H4 (cell line): ENCODE measurements at regions not wholly inside any gene's neighbourhood (a gene's known extent, or its start where the extent isn't known, plus 50 kb on each side); places are given as distances from the start of the nearest gene placed in this dataset.

ENCODE experiments used
- DNase-seq: peaks from one replicate; pipeline ENCODE4 v3.0.0-alpha.2; 2015; ENCODE audit warnings: low spot score

DNA sequence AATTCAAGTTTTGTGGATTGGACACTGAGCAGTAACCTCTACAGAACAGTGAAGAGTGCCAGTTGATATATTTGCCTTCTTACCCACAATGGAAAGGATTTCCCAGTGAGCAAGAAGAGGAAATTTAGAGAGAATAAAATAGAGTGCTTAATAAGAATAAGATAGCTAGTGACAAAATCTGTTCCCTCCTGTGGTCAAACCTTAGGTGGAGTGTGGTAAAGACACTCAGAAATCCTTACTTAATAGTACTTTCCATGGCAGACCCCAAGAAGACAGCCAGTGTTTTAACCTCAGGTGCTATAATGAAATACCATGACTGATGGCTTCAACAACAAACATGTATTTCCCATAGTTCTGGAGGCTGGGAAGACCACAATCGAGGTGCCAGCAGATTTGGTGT, 108.4 kb upstream of the TNFAIP3 start:
- no peak for DNase-seq

DNA sequence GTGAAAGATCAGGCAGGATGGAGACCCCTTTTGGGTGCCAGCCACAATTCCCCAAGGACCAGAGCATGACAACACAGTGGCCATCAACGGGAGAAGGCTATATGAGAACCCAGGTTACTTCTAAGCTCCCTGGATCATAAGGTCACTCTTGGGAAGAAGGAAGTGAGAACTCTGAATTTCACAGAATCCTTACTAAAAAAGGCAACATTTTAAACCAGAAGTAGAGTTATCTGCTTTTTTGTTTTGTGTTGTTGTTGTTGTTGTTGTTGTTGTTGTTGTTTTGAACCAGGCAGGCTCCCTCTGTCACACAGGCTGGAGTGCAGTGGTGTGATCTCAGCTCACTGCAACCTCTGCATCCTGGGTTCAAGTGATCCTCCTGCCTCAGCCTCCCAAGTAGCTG, 107.4 kb upstream of the TNFAIP3 start:
- DNase-seq, result no peak

DNA sequence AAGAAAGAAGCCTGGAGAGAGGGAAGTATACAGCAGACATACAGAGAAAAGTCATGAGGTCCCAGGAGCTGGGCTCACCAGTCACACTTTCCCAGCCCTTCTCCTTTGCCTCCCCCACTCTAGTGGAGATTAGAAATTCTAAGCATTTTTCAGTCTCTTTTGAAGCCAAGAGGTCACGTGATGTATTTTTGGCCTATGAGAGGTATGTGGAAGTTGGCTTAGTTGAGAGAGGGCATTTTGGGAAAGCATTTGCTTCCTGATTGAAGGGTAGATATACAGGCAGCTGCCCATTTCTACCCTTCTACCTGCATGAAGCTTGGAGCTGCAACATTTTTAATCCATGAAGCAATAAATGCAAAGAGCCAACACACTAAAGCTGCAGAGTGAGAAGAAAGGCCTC, 106.0 kb upstream of the TNFAIP3 start:
- DNase-seq, result no peak

DNA sequence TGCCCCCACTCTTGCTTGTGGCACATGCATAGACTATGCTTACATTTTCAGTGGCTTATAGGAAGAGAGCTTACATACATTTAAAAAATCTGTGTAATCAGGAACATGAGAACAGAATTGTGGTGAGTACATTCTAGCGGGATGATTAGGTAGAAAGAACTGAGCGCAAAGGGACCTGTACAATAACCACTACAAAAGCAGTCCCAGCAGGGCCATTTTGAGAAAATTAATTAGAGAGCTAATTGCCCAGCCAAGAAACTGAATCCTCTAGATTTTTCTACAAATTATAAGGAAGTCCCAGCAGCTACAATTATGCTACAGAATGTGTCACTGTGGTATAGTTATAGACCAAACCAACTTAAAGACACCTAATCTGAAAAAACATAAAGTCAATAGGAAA, 105.6 kb upstream of the TNFAIP3 start:
- no peak for DNase-seq

DNA sequence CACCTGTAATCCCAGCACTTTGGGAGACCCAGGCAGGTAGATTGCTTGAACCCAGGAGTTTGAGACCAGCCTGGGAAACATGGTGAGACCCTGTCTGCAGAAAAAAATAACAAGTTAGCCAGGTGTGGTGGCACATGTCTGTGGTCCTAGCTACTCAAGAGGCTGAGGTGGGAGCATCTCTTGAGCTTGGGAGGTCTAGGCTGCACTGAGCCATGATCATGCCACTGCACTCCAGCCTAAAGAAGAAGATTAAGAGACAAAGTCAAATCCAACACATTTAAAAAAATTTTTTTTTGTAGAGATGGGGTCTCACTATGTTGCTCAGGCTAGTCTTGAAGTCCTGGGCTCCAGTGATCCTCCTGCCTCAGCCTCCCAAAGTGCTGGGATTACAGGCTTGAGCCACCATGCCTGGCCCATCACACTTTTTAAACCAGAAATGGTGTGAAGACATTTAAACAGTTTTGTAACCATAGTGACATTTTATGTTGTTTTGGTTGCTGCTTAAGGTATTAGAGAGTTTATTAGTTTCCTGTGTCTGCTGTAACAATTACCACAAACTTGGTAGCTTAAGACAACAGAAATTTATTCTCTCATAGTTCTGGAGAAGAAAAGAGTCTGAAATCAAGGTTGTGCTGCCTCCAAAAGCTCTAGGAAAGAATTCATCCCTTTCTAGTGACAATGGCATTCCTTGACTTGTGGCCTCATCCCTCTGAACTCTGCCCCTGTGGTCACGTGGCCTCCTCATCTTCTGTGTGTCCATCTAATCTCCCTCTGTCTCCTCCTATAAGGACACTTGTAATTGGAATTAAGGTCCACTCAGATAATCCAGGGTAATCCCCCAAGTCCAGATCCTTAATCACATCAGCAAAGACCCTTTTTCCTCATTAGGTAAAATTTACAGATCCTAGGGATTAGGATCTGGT, 104.6 kb upstream of the TNFAIP3 start:
- no peak for DNase-seq

DNA sequence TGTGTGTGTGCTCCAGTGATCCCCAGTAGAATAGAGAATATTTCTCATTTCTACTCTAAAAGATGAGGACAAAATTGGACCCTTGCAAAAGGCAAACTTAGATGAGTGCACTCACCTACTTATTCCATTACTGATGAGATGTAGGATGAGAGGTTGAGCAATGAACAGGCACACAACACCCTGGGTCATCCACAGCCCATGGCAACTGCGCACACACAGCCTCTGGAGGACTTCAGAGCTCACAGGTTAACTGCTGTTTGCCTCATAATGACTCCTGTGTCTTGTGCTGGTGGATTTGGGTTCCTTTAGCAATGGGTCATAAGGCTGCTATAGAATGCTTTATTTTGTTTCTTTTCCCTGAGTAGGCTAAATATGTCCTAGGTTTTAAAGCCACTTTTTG, 103.6 kb upstream of the TNFAIP3 start:
- DNase-seq, result no peak

DNA sequence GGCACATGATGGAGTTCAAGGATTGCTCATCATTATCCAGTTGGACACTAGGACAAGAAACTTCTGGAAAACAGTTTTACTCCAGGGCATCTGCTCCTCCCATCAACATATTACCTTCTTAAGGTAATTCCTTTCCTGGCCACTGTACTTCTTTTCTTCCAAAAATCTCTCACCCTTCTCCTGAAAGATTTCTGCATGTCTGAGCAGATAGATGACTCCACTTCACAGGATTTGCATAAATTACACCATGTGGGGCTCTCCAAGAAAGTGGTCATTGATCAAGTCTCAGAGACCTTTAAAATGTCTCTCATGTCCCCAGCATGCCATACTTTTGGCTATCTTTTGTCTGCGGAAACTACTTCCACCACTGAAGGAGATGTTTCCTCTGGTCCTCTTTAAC, 103.2 kb upstream of the TNFAIP3 start:
- DNase-seq, result no peak

DNA sequence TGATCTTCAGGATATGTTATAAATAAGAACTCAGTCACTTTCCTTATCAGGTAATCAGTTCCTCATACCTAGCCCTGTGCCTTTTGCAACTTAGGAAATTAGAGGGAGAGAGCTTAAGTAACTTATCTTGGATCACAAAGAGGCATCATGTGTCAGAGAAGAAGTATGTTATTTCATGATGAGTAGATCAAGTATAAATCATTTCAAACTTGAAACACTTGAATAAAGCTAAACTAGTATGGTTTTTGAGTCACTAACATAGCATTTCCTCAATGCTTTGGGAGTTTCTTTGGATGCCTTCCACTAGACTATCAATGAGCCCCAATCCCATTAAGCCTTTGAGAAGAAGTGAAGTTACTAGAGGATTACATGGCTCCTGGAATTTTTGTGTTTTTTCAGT, 102.6 kb upstream of the TNFAIP3 start:
- no peak for DNase-seq

DNA sequence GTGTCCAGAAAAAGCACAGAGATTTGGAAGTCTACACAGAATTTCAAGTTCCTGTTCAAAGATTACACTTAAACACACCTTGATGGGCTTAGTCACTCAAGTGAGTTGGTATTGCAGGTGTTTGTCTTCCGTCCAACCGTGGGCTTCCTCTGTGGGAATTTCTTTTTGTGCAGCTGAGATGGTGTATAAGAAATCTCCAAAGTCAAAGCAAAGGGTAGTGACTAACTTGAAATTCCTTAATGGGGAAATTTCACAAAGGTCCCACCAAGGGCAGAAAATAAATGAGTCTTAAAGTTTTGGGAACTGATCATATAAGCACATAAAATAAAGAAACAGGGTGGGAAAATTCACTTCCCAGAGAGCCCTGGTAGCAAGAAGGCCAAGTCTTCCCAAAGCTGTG, 102.0 kb upstream of the TNFAIP3 start:
- no peak for DNase-seq

DNA sequence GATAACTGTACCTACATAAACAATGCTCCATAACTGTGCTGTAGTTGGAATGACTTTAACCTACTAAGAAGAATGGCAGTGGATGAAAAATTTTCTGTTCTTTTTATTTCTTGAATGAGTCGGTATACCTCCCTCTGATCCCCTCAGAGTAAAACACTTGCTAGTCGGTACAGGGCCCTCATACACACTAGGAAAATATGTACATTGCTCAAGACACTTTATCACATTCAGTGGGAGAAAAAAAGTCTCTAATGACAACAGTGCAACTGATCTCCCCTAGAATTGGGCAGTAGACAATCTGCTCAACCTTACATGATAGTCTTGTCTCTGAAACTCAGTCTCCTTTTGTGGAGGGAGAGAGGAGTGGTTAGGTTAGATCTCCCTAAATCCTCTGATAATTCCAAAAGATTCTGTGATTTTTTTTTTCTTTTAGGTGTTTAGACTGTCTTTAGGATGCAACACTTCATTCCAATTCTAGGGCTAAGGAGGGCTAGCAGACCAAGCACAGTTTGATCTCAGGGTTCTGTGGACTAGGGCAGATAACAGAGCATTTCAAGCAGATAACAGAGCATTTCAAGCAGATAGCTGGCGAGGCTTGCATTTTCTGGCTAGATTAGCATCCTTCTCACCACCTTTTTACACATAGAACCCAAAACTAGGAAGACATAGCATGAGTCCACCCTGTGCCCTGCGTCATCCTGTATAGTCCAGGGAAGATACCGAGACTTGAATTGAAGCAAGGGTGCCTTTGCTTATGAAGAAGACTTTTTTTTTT, 100.3 kb upstream of the TNFAIP3 start:
- no peak for DNase-seq

DNA sequence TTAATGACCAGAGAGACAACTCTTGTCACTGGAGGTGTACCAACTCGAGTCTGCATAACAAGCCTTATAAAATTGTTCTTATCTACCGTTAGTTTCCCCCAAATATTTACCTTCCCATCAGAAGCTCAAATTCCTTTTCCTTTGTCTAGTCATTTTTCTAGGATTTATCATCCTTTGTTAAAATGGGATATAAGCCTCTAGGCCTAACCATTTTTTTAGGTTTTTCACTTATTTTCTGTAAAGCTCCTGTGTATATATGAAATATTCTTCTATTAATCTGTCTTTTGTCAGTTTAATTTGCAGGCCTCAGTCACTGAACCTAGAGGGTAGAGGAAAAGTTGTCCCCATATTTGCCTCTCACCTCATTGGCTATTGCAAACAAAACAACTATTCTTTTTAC, 99.6 kb upstream of the TNFAIP3 start:
- no peak for DNase-seq

DNA sequence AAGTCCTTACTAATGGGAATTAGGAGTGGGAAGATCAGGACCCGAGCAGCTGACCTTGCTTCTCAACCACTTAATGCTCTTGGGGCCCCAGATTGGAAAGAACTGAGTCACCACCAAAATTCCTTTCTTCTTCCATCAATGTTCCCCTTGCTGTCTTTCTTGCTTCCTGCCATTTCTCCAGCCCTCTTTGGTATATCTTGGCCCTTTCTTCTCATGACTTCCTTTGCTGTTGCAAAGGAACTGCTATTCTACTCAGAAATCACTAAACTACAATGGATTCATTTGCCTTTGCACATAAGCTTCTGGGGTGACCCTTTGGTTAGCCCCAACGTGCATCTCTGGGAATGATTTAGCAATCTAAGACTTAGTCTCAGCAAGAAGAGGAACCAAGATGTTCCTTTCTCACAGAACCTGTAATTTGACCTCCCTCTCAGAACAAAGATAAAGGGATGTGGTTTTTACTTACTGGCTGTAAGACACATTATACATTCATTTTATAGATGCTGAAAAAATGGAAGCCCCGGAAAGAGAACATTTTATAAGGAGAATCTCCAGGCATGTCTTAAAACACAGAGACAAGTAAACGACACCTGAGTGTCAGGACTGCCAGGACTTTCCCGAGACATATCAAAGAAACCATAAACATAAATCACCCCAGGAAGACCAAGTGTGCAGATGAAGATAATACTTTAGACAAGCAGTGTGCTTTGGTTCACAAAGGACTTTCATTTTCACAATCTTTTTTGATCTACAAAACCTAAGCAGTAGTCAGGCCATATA, 99.0 kb upstream of the TNFAIP3 start:
- DNase-seq, result no peak

DNA sequence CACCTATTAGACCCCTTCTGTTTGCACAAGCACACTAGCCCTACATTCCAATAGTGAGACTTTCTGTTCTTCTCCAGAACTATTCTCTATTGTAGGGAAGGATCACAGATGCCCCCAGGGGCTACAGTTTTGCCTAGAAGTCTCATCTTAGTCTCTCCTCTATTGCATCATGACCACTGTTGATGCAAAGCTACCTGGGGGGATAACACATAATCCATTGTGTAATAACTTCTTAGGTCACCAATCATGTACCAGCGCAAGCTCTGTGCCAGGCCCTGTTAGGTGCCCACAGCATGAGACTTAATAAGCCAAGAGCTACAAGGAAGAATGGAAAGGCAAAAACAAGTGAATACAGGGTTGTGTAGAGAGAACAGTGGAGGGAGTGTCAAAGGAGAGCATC, 98.1 kb upstream of the TNFAIP3 start:
- no peak for DNase-seq

DNA sequence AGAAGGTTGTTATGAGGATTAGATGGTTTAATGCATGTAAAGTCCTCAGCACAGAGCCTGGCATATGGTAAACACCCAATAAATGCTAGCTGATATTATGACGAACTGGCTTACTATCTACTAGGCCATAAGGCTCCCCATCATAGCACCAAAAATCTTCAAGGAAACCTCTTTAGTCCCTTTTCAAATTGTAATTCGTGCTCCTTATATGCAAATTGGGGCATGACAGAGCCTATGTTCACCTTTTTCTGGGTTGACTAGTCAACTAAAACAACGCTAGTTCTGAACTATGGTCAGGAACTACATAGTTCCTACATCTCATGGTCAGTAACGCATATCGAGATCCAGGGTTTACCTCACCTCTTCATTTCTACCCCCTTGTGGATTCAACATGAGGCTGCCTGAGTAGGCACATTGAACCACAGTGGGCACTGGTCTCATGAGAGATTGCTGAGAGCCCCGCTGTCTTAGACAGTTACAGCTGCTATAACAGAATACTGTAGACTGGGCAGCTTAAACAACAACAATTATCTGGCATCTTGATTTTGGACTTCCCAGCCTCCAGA, 97.2 kb upstream of the TNFAIP3 start:
- DNase-seq, result no peak

DNA sequence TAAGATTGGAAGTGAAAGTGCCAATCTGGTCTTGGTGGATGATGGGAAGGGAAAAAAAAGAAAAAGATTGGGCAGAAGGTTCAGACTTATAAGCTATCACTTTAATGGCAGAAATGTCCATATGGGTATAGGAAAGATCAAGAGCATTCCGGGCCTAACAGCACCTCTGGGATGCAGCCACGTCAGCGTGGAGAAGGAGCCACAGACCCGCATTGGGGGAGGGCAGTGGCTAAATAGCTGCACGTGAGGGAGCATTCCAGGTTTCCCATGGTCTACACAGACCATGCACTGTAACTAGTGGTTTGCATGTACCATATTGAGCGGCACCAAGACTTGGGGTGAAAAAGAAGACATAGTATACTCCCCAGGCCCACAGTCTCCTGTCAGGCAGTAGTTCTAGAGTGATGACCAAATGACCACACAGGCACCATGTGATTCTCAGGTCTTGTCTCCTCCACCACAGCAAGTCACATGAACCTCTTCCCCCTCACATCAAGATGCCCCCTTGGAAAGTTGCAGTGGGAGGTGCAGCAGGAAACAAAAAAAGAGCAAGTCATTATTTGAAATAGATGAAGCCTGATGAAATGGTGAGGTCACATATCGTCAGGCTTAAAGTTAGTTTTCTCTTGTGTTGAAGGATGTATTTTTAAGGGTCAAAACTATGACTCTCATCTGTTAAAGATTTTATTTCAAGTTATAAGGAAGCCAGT, 94.4 kb upstream of the TNFAIP3 start:
- DNase-seq, result no peak

DNA sequence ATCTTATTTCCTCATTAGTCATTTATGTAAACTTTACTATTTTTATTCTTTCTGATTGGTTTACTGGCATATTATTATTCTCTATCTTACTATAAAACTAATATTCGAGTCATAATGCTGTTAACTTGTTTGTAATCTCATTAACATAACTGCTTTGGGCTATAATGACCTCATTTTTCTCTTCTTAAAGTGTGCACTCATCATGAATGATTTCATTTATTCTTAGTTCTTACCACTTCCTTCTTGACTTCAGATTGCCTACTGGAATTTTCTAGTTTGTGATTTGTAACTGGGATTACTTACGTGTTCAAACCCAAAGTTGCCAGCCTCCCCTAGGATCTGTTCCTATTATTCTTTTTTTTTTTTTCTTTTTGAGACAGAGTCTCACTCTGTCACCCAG, 91.8 kb upstream of the TNFAIP3 start:
- no peak for DNase-seq

DNA sequence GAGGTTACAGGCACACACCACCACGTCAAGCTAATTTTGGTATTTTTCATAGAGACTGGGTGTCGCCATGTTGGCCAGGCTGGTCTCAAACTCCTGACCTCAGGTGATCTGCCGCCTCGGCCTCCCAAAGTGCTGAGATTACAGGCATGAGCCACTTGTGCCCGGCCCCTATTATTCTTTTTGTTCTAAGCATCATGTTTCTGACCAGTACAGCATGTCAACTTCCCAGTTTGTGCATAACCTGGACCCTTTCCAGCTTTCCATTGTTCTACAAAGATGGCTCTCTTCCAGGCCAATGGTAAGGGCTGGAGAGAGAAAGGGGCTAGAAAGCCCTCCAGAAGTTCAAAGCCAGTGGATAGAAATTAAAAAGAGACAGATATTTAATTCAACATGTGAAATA, 91.3 kb upstream of the TNFAIP3 start:
- no peak for DNase-seq

DNA sequence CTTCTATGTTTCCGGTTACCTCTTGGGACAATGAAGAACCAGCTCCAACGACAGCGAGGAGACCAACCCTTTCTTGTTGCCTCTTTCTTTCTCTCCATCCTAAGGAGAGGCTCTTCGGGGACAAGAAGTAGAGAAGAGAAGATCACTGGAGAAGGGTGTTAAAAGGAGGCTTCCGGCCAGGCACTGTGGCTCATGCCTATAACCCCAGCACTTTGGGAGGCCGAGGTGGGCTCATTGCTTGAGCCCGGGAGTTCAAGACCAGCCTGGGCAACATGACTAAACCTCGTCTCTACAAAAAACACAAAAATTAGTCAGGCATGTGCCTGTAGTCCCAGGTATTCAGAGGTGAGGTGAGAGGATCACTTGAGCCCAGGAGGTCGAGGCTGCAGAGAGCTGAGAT, 90.8 kb upstream of the TNFAIP3 start:
- DNase-seq, result no peak

DNA sequence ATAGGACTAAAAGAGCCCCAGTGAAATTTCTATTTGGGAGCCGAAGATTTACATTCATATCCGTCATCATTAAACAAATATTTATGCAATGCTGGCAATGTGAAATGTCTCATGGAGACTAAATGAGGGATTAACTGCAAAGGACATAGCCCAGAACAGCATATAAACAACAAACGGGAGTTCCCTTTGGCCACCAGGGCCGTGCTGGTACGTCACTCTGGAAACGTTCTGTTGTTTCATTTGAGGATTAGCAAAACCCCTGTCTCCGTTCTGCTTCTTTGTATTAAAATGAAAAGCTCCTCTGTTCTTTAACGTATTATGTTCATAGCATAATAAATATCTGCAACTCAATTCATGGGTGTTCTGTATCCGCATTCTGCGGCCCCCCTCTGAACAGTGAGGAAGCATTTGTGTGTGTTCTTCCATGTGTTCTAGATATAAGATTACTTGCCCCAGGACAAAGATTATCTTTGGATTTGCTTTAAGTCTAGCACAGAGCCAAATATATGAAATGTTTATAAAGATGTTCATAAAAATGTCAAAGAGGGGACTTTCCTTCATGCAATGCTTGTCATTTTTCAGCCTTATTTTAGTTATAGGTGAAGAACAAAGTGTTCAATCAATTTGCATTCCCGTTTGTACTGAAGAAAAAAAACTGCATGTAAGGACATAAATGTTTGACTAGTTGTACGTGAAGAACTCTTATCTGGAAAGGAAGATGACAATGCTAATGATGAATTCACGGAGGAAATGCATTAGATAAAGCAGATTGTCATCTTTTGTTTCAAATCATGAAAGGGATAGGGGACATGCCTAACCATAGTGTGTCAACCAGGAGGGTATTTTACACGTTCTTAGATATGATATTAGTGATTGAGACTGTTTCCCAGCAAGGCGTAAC, 90.0 kb upstream of the TNFAIP3 start:
- no peak for DNase-seq

DNA sequence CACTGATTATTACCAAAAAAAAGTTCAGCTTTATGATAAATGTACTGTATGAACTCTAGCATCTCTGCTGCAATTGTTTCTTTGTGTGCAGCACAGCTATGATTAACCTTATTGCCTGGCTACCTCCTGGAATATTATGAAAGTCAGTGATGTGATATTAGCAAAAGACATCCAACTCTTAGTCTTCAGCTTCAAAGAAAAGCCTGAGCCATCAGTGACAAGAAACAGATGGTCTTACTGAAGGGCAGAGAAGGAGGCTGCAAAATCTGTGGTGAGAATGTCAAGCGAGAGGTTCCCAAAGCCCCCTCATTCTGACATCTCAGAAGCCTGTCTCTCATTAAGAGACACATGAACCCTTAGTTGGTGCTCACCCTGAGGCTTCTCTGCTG, 89.4 kb upstream of the TNFAIP3 start:
- no peak for DNase-seq
